Frontal cortex (tissue), 1 donor: ENCODE measurements at regions not wholly inside any gene's neighbourhood (a gene's known extent, or its start where the extent isn't known, plus 50 kb on each side); places are given as distances from the start of the nearest gene placed in this dataset. TPM values are rescaled to one million over a fixed set of nuclear protein-coding genes. Genes with fewer than 3 reads are reported as not detected.

Source experiments
- small RNA-seq: library from RNA; depleted of rRNA; stranded (forward); fragments of <200 nt; gene quantifications from one replicate; pipeline ENCODE3, GENCODE V24; 2014

Small RNA genes in the stretch of these regions (small RNA-seq; reads per million reads assigned to genes)
- gene Z82198.3 = not detected
